Nephron progenitor cell (in vitro differentiated cells): ENCODE measurements at regions not wholly inside any gene's neighbourhood (a gene's known extent, or its start where the extent isn't known, plus 50 kb on each side); places are given as distances from the start of the nearest gene placed in this dataset.

Experiments used
- DNase-seq: peaks from one replicate; pipeline ENCODE4 v3.0.0; 2021
- H3K27ac Mint-ChIP-seq: 2 replicates; pipeline ENCODE4 v1.8.0; 2021; ENCODE audit warnings: mild to moderate bottlenecking, moderate library complexity, mixed read lengths
- H3K27me3 Mint-ChIP-seq: 2 replicates; pipeline ENCODE4 v1.8.0; 2021; ENCODE audit warnings: mild to moderate bottlenecking, low read depth, mixed read lengths; ENCODE audit not compliant: poor library complexity
- H3K36me3 Mint-ChIP-seq: 2 replicates; pipeline ENCODE4 v1.8.0; 2021; ENCODE audit warnings: low read depth, mixed read lengths
- H3K4me1 Mint-ChIP-seq: 2 replicates; pipeline ENCODE4 v1.8.0; 2021; ENCODE audit warnings: mixed read lengths
- H3K4me3 Mint-ChIP-seq: 2 replicates; pipeline ENCODE4 v1.8.0; 2021; ENCODE audit warnings: mild to moderate bottlenecking, moderate library complexity, mixed read lengths
- H3K9me3 Mint-ChIP-seq: 2 replicates; pipeline ENCODE4 v1.8.0; 2021; ENCODE audit warnings: mild to moderate bottlenecking, moderate library complexity, mixed read lengths
- TF ChIP-seq, protein P1 (sequence below): fragments of 200-600 bp; sonication (generic); IDR thresholded peaks from 2 replicates; pipeline ENCODE4 v1.5.0; 2021; ENCODE audit warnings: antibody characterized with exemption

DNA sequence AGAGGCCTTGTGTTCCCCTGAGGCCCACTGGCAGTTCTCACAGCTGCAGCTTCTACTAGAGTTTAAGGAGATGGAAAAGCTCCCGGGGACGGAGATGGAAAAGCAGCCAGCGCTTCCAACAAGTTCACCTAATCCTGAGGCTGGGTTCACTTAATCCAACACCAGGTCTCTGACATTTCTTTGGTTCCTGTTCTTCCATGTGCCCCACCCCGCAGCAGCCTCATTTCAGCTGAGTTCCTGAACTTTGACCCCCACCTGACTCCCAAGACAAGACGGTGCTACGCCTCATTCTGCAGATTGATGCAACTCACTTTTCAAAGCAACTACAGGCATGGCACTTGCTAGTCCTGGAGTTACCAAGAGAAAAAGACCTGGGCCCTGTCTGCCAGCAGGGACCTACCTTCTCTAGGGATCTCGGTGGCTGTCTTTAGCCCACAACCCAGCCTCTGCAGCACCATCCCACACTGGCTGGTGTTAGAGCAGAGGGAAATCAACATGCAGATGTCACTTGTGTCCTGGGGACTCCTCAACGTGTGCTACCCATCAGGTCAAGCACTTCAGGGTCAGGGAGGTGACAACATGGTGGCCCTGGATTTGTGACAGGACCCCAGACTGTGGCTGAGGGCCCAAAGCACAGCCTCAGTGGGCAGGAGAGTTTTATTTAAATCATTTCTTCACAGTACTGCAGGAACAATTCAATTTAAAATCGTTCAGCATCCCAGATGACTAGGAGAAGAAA lies 406.1 kb downstream of the VPS13C start:
- peaks cover 10% of the 10 kb centered on the region for H3K9me3 Mint-ChIP-seq
- TF ChIP-seq, protein P1, sequence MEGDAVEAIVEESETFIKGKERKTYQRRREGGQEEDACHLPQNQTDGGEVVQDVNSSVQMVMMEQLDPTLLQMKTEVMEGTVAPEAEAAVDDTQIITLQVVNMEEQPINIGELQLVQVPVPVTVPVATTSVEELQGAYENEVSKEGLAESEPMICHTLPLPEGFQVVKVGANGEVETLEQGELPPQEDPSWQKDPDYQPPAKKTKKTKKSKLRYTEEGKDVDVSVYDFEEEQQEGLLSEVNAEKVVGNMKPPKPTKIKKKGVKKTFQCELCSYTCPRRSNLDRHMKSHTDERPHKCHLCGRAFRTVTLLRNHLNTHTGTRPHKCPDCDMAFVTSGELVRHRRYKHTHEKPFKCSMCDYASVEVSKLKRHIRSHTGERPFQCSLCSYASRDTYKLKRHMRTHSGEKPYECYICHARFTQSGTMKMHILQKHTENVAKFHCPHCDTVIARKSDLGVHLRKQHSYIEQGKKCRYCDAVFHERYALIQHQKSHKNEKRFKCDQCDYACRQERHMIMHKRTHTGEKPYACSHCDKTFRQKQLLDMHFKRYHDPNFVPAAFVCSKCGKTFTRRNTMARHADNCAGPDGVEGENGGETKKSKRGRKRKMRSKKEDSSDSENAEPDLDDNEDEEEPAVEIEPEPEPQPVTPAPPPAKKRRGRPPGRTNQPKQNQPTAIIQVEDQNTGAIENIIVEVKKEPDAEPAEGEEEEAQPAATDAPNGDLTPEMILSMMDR = no peak
- no peaks in the 10 kb centered on the region for H3K36me3 Mint-ChIP-seq
- DNase-seq = no peak
- peaks cover 18% of the 10 kb centered on the region for H3K4me1 Mint-ChIP-seq
- H3K27me3 Mint-ChIP-seq = no peaks in the 10 kb centered on the region
- no peak overlapping the region for H3K27ac Mint-ChIP-seq
- no peak overlapping the region for H3K4me3 Mint-ChIP-seq

- no peak overlapping the region for H3K27ac Mint-ChIP-seq
- no peaks in the 10 kb centered on the region for H3K36me3 Mint-ChIP-seq
- H3K27me3 Mint-ChIP-seq = no peaks in the 10 kb centered on the region
- TF ChIP-seq, protein P1 = no peak
- H3K4me1 Mint-ChIP-seq = peaks cover 23% of the 10 kb centered on the region
- H3K4me3 Mint-ChIP-seq = no peak overlapping the region
- H3K9me3 Mint-ChIP-seq = peaks cover 3% of the 10 kb centered on the region
- no peak for DNase-seq
These were observed 407.1 kb downstream of the VPS13C start for GRCh38 chr15:61653110-61653509.

- no peak for DNase-seq
- no peak overlapping the region for H3K4me3 Mint-ChIP-seq
- H3K4me1 Mint-ChIP-seq = peaks cover 31% of the 10 kb centered on the region
- no peaks in the 10 kb centered on the region for H3K27me3 Mint-ChIP-seq
- no peaks in the 10 kb centered on the region for H3K9me3 Mint-ChIP-seq
- H3K27ac Mint-ChIP-seq = no peak overlapping the region
- TF ChIP-seq, protein P1 = no peak
- no peaks in the 10 kb centered on the region for H3K36me3 Mint-ChIP-seq
These were observed 409.0 kb downstream of the VPS13C start for GRCh38 chr15:61651267-61651666.

DNA sequence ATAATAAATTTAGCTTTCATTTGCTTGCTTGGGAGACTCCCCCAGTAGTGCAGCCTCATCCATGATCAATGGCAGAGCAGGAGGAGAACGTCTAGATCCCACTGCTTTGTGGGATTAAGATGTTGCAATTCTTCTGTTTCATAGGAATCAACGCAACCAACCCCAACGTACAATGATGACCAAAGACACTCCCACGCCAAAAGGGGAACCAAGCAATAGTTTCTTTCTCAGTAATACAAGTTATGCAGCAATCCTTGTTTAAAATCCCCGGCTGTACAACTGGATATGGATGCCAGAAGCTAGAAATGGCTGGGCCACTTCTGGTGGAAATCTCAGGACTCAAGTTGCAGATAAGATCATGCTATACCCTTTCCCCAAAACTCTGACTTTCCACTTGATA lies 411.2 kb downstream of the VPS13C start:
- H3K36me3 Mint-ChIP-seq = no peaks in the 10 kb centered on the region
- H3K27me3 Mint-ChIP-seq = no peaks in the 10 kb centered on the region
- no peak for DNase-seq
- H3K4me1 Mint-ChIP-seq = peaks cover 32% of the 10 kb centered on the region
- H3K4me3 Mint-ChIP-seq = no peak overlapping the region
- TF ChIP-seq, protein P1 = no peak
- no peaks in the 10 kb centered on the region for H3K9me3 Mint-ChIP-seq
- no peak overlapping the region for H3K27ac Mint-ChIP-seq

DNA sequence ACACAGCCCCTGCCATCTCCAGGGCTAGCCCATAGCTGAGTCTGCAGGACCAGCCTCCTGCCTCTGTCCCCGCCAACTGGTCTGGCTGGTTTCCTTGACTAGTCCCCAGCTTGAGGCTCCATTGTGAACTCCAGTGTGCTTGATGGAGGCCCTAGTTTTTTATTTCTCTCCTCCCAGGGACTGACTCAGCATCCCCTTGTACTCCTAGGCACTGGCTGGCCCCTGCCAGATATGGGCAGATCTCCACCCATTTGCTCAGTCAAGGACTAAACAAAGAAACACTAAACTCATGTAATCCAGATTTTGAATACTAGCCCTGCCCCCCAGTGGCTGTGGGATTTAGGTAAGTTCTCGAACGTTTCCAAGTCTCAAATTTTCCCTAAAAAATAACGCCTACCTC lies 415.4 kb upstream of the RORA start:
- Mint-ChIP-seq H3K4me1 (peaks cover 29% of the 10 kb centered on the region), H3K9me3 (no peaks in the 10 kb centered on the region), H3K36me3 (no peaks in the 10 kb centered on the region), H3K27ac (no peak overlapping the region), H3K4me3 (no peak overlapping the region), H3K27me3 (no peaks in the 10 kb centered on the region)
- TF ChIP-seq, protein P1 = no peak
- no peak for DNase-seq

DNA sequence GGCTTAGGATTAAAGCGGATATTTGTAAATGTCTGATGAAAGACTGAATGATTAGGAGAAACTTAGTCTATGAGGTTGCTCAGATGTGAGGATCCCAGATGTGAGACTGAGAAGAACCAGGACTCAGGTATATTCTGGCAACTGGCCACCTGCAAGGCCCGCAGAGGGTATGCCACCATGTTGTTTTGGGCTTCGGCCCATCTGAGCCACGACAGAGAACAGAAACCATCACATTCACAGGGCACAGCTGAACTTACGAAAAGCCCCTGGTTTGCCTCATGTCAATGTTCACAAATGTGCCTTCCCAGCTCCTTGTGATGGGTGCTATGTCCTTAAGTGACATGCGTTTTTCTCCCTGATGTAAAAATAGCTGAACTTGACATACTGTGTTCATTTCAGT lies 412.5 kb upstream of the RORA start:
- no peaks in the 10 kb centered on the region for H3K27me3 Mint-ChIP-seq
- no peaks in the 10 kb centered on the region for H3K9me3 Mint-ChIP-seq
- no peak overlapping the region for H3K27ac Mint-ChIP-seq
- H3K4me1 Mint-ChIP-seq = peaks cover 22% of the 10 kb centered on the region
- H3K36me3 Mint-ChIP-seq = no peaks in the 10 kb centered on the region
- H3K4me3 Mint-ChIP-seq = no peak overlapping the region
- DNase-seq = no peak
- TF ChIP-seq, protein P1 = no peak
